ENCODE measurements at regions not wholly inside any gene's neighbourhood (a gene's known extent, or its start where the extent isn't known, plus 50 kb on each side); places are given as distances from the start of the nearest gene placed in this dataset.
A peak's percentile ranks its signal among the peaks of the same experiment; 100 is the strongest.

GRCh38 chr20:9981829-9982228 lies 53.0 kb upstream of the ANKEF1 start:
- DNase-seq (ENCODE audit: low read depth, low spot score) = no peak

GRCh38 chr20:9978397-9979004 lies 56.3 kb upstream of the ANKEF1 start:
- peak; percentile 67 for DNase-seq (ENCODE audit: low read depth, low spot score)

- no peak for DNase-seq (ENCODE audit: low read depth, low spot score)
Observed at GRCh38 chr20:9977629-9978028, 57.2 kb upstream of the ANKEF1 start.

GRCh38 chr20:9974324-9974723 lies 60.5 kb upstream of the ANKEF1 start:
- DNase-seq (ENCODE audit: low read depth, low spot score) = no peak

GRCh38 chr20:9971746-9972145 lies 63.0 kb upstream of the ANKEF1 start:
- no peak for DNase-seq (ENCODE audit: low read depth, low spot score)

- DNase-seq (ENCODE audit: low read depth, low spot score) = no peak
Observed at GRCh38 chr20:9969626-9970025, 65.2 kb upstream of the ANKEF1 start.

GRCh38 chr20:9968015-9968414 lies 66.8 kb upstream of the ANKEF1 start:
- DNase-seq (ENCODE audit: low read depth, low spot score) = no peak

- no peak for DNase-seq (ENCODE audit: low read depth, low spot score)
Observed at GRCh38 chr20:9966966-9967365, 67.8 kb upstream of the ANKEF1 start.

GRCh38 chr20:9963029-9963428 lies 71.8 kb upstream of the ANKEF1 start:
- no peak for DNase-seq (ENCODE audit: low read depth, low spot score)

- no peak for DNase-seq (ENCODE audit: low read depth, low spot score)
Observed at GRCh38 chr20:9958693-9959092, 76.1 kb upstream of the ANKEF1 start.

GRCh38 chr20:9955646-9956045 lies 79.1 kb upstream of the ANKEF1 start:
- no peak for DNase-seq (ENCODE audit: low read depth, low spot score)

GRCh38 chr20:9949563-9949962 lies 85.2 kb upstream of the ANKEF1 start:
- DNase-seq (ENCODE audit: low read depth, low spot score) = no peak

GRCh38 chr20:9945408-9945807 lies 89.4 kb upstream of the ANKEF1 start:
- DNase-seq (ENCODE audit: low read depth, low spot score) = no peak

GRCh38 chr20:9942736-9943135 lies 92.1 kb upstream of the ANKEF1 start:
- no peak for DNase-seq (ENCODE audit: low read depth, low spot score)

- no peak for DNase-seq (ENCODE audit: low read depth, low spot score)
Observed at GRCh38 chr20:9940329-9940728, 94.5 kb upstream of the ANKEF1 start.

GRCh38 chr20:9939231-9939630 lies 95.6 kb upstream of the ANKEF1 start:
- no peak for DNase-seq (ENCODE audit: low read depth, low spot score)

- no peak for DNase-seq (ENCODE audit: low read depth, low spot score)
Observed at GRCh38 chr20:9935285-9935684, 96.4 kb upstream of the PAK5 start.

- no peak for DNase-seq (ENCODE audit: low read depth, low spot score)
Observed at GRCh38 chr20:9930142-9930541, 91.3 kb upstream of the PAK5 start.

GRCh38 chr20:9928955-9929354 lies 90.1 kb upstream of the PAK5 start:
- no peak for DNase-seq (ENCODE audit: low read depth, low spot score)

GRCh38 chr20:9928281-9928737 lies 89.4 kb upstream of the PAK5 start:
- DNase-seq (ENCODE audit: low read depth, low spot score) = no peak

- no peak for DNase-seq (ENCODE audit: low read depth, low spot score)
Observed at GRCh38 chr20:9927224-9927623, 88.3 kb upstream of the PAK5 start.

- DNase-seq (ENCODE audit: low read depth, low spot score) = no peak
Observed at GRCh38 chr20:9926476-9926875, 87.6 kb upstream of the PAK5 start.

- DNase-seq (ENCODE audit: low read depth, low spot score) = no peak
Observed at GRCh38 chr20:9926007-9926406, 87.1 kb upstream of the PAK5 start.

GRCh38 chr20:9923648-9924047 lies 84.8 kb upstream of the PAK5 start:
- DNase-seq (ENCODE audit: low read depth, low spot score) = no peak

Data from brain pericyte (primary cell).